ENCODE measurements at regions not wholly inside any gene's neighbourhood (a gene's known extent, or its start where the extent isn't known, plus 50 kb on each side); places are given as distances from the start of the nearest gene placed in this dataset.
A peak's percentile ranks its signal among the peaks of the same experiment; 100 is the strongest.

GRCh38 chr9:71303351-71303750, 181.9 kb upstream of the TRPM3 start:
- peak; percentile 1 for DNase-seq (ENCODE audit: low read depth)
- no peaks in the 10 kb centered on the region for H3K9me3 ChIP-seq (ENCODE audit: insufficient read depth, low read depth, low read length)
- Mint-ChIP-seq H3K4me3 (ENCODE audit: unreplicated experiment) (no peak overlapping the region), H3K27me3 (ENCODE audit: low read depth, unreplicated experiment) (no peaks in the 10 kb centered on the region), H3K9me3 (ENCODE audit: unreplicated experiment) (no peaks in the 10 kb centered on the region), H3K4me1 (ENCODE audit: low read depth, unreplicated experiment) (no peaks in the 10 kb centered on the region), H3K36me3 (ENCODE audit: low read depth, unreplicated experiment) (no peaks in the 10 kb centered on the region), H3K27ac (ENCODE audit: unreplicated experiment) (no peak overlapping the region)
- no peak overlapping the region for H3K4me3 ChIP-seq (ENCODE audit: insufficient read depth, low read depth, low read length)
- no peak for TF ChIP-seq CTCF (IDR thresholded peaks at IDR 0.05; ENCODE audit: insufficient read depth, low read depth, low read length)
- TF ChIP-seq EZH2 (IDR thresholded peaks at IDR 0.05; ENCODE audit: insufficient read depth, low read length): no peak
- no peak overlapping the region for H3K9ac ChIP-seq (ENCODE audit: low read length)
- H3K4me2 ChIP-seq (ENCODE audit: low read length): no peak overlapping the region
- H3K4me1 ChIP-seq (ENCODE audit: insufficient read depth, low read length): no peaks in the 10 kb centered on the region
- no peaks in the 10 kb centered on the region for H3K36me3 ChIP-seq (ENCODE audit: insufficient read depth, low read length)
- no peaks in the 10 kb centered on the region for H3K27me3 ChIP-seq (ENCODE audit: insufficient read depth, low read length)
- no peak overlapping the region for H2AFZ ChIP-seq (ENCODE audit: low read depth, low read length)
- no peak for FAIRE-seq
- H3K79me2 ChIP-seq (ENCODE audit: insufficient read depth, low read length): no peaks in the 10 kb centered on the region
- H4K20me1 ChIP-seq (ENCODE audit: insufficient read depth, low read length): no peaks in the 10 kb centered on the region
- no peak overlapping the region for H3K27ac ChIP-seq (ENCODE audit: low read depth, low read length)

DNA sequence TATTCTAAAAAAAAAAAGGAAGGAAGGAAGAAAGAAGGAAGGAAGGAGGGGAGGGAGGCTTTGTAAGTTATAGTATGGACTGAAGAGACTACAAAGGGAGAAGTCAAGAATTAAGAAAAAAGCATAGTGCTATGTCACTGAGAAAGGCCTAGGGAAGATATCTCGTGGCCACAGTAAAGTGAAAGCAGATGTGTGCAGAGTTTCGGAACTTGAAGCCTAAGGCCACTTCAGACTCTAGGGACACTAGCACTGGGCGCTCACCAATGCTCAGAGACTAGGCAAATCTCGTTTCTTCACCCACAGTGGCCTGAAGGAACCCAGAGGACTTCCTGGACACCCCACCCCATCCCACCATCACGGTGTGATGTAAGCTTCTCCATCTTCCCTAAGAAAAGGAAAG, 181.4 kb upstream of the TRPM3 start:
- no peak overlapping the region for H3K9ac ChIP-seq (ENCODE audit: low read length)
- Mint-ChIP-seq H3K4me1 (ENCODE audit: low read depth, unreplicated experiment) (no peaks in the 10 kb centered on the region), H3K4me3 (ENCODE audit: unreplicated experiment) (no peak overlapping the region), H3K27me3 (ENCODE audit: low read depth, unreplicated experiment) (no peaks in the 10 kb centered on the region), H3K27ac (ENCODE audit: unreplicated experiment) (no peak overlapping the region), H3K9me3 (ENCODE audit: unreplicated experiment) (no peaks in the 10 kb centered on the region), H3K36me3 (ENCODE audit: low read depth, unreplicated experiment) (no peaks in the 10 kb centered on the region)
- FAIRE-seq (no peak), DNase-seq (ENCODE audit: low read depth) (no peak)
- H3K4me1 ChIP-seq (ENCODE audit: insufficient read depth, low read length): no peaks in the 10 kb centered on the region
- H3K36me3 ChIP-seq (ENCODE audit: insufficient read depth, low read length): no peaks in the 10 kb centered on the region
- no peaks in the 10 kb centered on the region for H3K79me2 ChIP-seq (ENCODE audit: insufficient read depth, low read length)
- H3K9me3 ChIP-seq (ENCODE audit: insufficient read depth, low read depth, low read length): no peaks in the 10 kb centered on the region
- H3K4me3 ChIP-seq (ENCODE audit: insufficient read depth, low read depth, low read length): no peak overlapping the region
- no peak overlapping the region for H3K4me2 ChIP-seq (ENCODE audit: low read length)
- TF ChIP-seq EZH2 (IDR thresholded peaks at IDR 0.05; ENCODE audit: insufficient read depth, low read length) (no peak), CTCF (IDR thresholded peaks at IDR 0.05; ENCODE audit: insufficient read depth, low read depth, low read length) (no peak)
- H2AFZ ChIP-seq (ENCODE audit: low read depth, low read length): no peak overlapping the region
- no peaks in the 10 kb centered on the region for H4K20me1 ChIP-seq (ENCODE audit: insufficient read depth, low read length)
- no peaks in the 10 kb centered on the region for H3K27me3 ChIP-seq (ENCODE audit: insufficient read depth, low read length)
- no peak overlapping the region for H3K27ac ChIP-seq (ENCODE audit: low read depth, low read length)

GRCh38 chr9:71295928-71296327, 174.5 kb upstream of the TRPM3 start:
- no peaks in the 10 kb centered on the region for H3K79me2 ChIP-seq (ENCODE audit: insufficient read depth, low read length)
- Mint-ChIP-seq H3K27ac (ENCODE audit: unreplicated experiment) (no peak overlapping the region), H3K27me3 (ENCODE audit: low read depth, unreplicated experiment) (no peaks in the 10 kb centered on the region), H3K9me3 (ENCODE audit: unreplicated experiment) (peaks cover 2% of the 10 kb centered on the region), H3K4me3 (ENCODE audit: unreplicated experiment) (no peak overlapping the region), H3K36me3 (ENCODE audit: low read depth, unreplicated experiment) (no peaks in the 10 kb centered on the region), H3K4me1 (ENCODE audit: low read depth, unreplicated experiment) (no peaks in the 10 kb centered on the region)
- H3K27ac ChIP-seq (ENCODE audit: low read depth, low read length): no peak overlapping the region
- H4K20me1 ChIP-seq (ENCODE audit: insufficient read depth, low read length): no peaks in the 10 kb centered on the region
- DNase-seq (ENCODE audit: low read depth) (no peak), FAIRE-seq (no peak)
- H3K9me3 ChIP-seq (ENCODE audit: insufficient read depth, low read depth, low read length): no peaks in the 10 kb centered on the region
- no peaks in the 10 kb centered on the region for H3K36me3 ChIP-seq (ENCODE audit: insufficient read depth, low read length)
- H3K4me3 ChIP-seq (ENCODE audit: insufficient read depth, low read depth, low read length): no peak overlapping the region
- H3K4me2 ChIP-seq (ENCODE audit: low read length): no peak overlapping the region
- no peaks in the 10 kb centered on the region for H3K27me3 ChIP-seq (ENCODE audit: insufficient read depth, low read length)
- H2AFZ ChIP-seq (ENCODE audit: low read depth, low read length): no peak overlapping the region
- TF ChIP-seq CTCF (IDR thresholded peaks at IDR 0.05; ENCODE audit: insufficient read depth, low read depth, low read length): no peak
- TF ChIP-seq EZH2 (IDR thresholded peaks at IDR 0.05; ENCODE audit: insufficient read depth, low read length): no peak
- H3K4me1 ChIP-seq (ENCODE audit: insufficient read depth, low read length): no peaks in the 10 kb centered on the region
- no peak overlapping the region for H3K9ac ChIP-seq (ENCODE audit: low read length)
